ENCODE measurements at regions not wholly inside any gene's neighbourhood (a gene's known extent, or its start where the extent isn't known, plus 50 kb on each side); places are given as distances from the start of the nearest gene placed in this dataset.

DNA sequence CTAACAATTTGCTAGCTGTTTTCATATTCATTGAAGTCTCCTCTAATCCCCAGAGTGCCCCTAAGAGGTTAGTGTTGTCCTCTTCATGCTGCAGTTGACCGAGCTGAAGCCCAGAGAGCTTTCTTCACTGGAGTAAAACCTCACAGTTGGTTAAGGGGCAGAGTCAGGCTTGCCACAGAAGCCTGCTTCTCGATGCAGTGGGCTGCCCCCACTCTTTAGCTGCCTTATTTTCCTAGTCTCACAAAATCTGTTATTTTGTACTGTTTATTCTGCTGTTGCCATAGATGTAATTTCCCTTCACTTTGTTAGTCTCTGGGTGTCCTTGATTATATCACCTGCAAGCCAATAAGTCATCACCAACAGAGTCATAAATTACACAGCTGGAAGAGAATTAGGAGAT is 56.3 kb upstream of the ZPBP start:
- no peaks in the 10 kb centered on the region for H3K9me3 ChIP-seq
- TF ChIP-seq, protein P1, sequence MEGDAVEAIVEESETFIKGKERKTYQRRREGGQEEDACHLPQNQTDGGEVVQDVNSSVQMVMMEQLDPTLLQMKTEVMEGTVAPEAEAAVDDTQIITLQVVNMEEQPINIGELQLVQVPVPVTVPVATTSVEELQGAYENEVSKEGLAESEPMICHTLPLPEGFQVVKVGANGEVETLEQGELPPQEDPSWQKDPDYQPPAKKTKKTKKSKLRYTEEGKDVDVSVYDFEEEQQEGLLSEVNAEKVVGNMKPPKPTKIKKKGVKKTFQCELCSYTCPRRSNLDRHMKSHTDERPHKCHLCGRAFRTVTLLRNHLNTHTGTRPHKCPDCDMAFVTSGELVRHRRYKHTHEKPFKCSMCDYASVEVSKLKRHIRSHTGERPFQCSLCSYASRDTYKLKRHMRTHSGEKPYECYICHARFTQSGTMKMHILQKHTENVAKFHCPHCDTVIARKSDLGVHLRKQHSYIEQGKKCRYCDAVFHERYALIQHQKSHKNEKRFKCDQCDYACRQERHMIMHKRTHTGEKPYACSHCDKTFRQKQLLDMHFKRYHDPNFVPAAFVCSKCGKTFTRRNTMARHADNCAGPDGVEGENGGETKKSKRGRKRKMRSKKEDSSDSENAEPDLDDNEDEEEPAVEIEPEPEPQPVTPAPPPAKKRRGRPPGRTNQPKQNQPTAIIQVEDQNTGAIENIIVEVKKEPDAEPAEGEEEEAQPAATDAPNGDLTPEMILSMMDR (IDR thresholded peaks at IDR 0.05) = no peak
- no peak overlapping the region for H3K27ac ChIP-seq
- intact Hi-C loops (cut with DNase I) = no loop called here
- no peak for ATAC-seq
- no peak for DNase-seq
- no peaks in the 10 kb centered on the region for H3K27me3 ChIP-seq (ENCODE audit: low read depth)
- no peaks in the 10 kb centered on the region for H3K4me1 ChIP-seq
- H3K36me3 ChIP-seq = no peaks in the 10 kb centered on the region
- no peak overlapping the region for H3K4me3 ChIP-seq

DNA sequence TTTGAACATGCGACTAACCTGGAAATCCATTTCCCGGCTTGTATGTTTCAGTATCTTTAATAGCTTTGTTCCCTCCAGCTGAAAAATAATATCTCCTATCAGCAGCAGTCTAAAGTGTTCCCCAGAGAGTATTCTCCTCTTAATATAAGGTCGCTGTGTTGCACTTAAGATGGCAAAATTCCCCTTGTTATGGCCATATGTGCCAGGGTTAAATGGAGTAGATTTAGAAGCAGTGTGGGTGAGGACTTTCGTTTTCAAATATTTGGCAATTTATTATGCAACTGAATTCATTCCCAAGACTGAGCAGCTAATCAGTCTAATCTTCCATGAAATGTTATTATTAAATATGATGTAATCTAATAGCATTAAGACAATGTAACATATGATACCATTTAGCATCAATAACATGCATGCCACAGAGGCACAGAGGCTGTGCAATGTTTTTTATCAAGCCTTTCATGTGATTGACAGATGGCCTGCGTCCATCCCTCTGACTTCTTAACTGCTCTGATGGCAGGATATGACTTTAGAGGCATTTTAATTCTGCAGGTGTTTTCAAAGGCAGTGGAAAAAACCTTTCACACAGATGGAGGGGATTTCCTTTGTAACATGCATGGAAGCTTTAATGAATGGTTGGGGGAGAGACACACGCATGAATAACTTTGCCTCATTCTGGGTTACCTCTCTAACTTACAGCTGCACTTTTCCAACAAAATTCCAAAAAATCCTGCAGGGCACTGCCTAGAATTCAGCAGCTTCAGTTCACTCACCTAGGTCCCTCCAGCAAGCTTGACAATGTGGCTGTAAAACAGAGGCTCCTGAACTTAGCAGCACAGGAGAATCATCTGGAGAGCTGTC is 55.1 kb upstream of the ZPBP start:
- Histone ChIP-seq H3K9me3 (no peaks in the 10 kb centered on the region), H3K27me3 (ENCODE audit: low read depth) (no peaks in the 10 kb centered on the region), H3K4me3 (no peak overlapping the region), H3K4me1 (no peaks in the 10 kb centered on the region), H3K36me3 (no peaks in the 10 kb centered on the region), H3K27ac (no peak overlapping the region)
- TF ChIP-seq, protein P1 (IDR thresholded peaks at IDR 0.05) = no peak
- intact Hi-C loops (cut with DNase I) = no loop called here
- no peak for DNase-seq
- no peak for ATAC-seq

DNA sequence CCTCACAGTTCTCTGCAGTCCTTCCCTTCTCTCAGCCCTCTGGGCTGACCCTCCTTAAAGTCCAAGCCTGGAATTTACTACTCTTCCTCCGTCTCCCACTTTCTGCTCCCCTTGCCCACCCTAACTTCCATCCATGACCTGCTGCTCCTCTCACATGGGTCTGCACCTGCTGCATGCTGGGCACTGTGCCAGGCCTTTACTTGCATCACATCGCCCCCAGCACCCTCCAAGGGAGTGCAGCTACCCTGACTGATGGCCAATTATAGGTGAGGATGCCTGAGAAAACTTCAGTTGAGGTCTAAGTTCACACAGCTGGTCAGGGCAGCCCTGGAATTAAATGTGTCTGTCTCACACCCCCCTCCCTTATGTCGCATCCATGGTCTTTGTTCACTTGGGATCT is 53.6 kb upstream of the ZPBP start:
- intact Hi-C loops (cut with DNase I) = no loop called here
- Histone ChIP-seq H3K36me3 (no peaks in the 10 kb centered on the region), H3K27ac (no peak overlapping the region), H3K27me3 (ENCODE audit: low read depth) (no peaks in the 10 kb centered on the region), H3K4me3 (no peak overlapping the region), H3K4me1 (no peaks in the 10 kb centered on the region), H3K9me3 (no peaks in the 10 kb centered on the region)
- TF ChIP-seq, protein P1 (IDR thresholded peaks at IDR 0.05) = no peak
- no peak for DNase-seq
- no peak for ATAC-seq

DNA sequence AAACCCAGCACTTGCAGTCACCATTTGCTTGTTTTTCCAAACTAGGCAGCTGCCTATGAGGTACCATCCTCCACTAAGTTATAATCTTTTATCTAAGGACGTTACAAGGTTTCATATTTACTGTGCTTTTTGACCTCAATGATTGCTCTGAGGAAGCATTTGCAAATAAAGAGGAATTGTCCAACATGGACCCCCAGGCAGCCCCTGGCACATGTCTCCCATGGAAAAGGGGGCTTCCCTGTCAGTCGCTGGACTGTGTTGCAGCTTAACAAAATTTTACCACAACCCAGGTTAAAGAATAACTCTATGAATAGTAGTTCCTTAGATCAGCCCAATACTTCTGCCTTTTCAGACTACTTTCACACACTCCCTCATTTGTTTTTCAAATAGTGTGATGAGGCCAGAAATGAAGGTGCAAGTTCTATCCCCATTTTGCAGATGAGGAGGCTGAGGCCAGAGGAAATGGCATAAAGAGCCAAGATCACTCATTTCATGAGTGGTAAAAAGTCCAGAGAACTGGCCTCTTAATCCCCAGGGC is 52.8 kb upstream of the ZPBP start:
- Histone ChIP-seq H3K4me3 (no peak overlapping the region), H3K36me3 (no peaks in the 10 kb centered on the region), H3K9me3 (no peaks in the 10 kb centered on the region), H3K4me1 (no peaks in the 10 kb centered on the region), H3K27ac (no peak overlapping the region), H3K27me3 (ENCODE audit: low read depth) (no peaks in the 10 kb centered on the region)
- DNase-seq (no peak), ATAC-seq (no peak)
- intact Hi-C loops (cut with DNase I) = no loop called here
- TF ChIP-seq, protein P1 (IDR thresholded peaks at IDR 0.05) = no peak

DNA sequence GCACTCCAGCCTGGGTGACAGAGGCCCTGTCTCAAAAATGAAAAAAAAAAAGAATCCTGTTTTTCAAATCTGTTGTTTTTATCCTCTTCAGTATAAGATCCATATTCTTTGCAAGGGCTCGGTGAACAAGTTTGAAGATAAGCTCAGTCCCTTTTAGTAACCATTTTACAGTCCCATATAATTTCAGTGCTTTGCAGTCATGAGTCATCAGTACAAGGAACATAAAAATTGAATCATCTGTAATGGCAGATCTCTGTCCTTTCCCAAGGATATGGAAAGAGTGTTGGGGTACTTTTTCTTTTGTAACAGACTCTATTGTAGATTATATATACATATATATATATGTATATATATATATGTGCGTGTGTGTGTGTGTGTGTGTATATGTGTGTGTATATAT is 52.2 kb upstream of the ZPBP start:
- H3K27ac ChIP-seq = no peak overlapping the region
- no peaks in the 10 kb centered on the region for H3K4me1 ChIP-seq
- no peak overlapping the region for H3K4me3 ChIP-seq
- no peak for DNase-seq
- H3K36me3 ChIP-seq = no peaks in the 10 kb centered on the region
- H3K9me3 ChIP-seq = no peaks in the 10 kb centered on the region
- no peak for ATAC-seq
- no peaks in the 10 kb centered on the region for H3K27me3 ChIP-seq (ENCODE audit: low read depth)
- intact Hi-C loops (cut with DNase I) = no loop called here
- TF ChIP-seq, protein P1 (IDR thresholded peaks at IDR 0.05) = no peak

All from lower lobe of right lung (tissue), 2 donors.